GM12875 (cell line): ENCODE measurements at regions not wholly inside any gene's neighbourhood (a gene's known extent, or its start where the extent isn't known, plus 50 kb on each side); places are given as distances from the start of the nearest gene placed in this dataset.

Experiments used
- H3K4me3 ChIP-seq: one replicate; pipeline ENCODE4 v1.5.1; 2011; ENCODE audit warnings: low read depth, low read length, control low read depth
- CTCF ChIP-seq: IDR thresholded peaks from 2 replicates; pipeline ENCODE4 v1.5.1; 2011; ENCODE audit warnings: low read depth, mild to moderate bottlenecking, control low read depth, inconsistent platforms, low read length, moderate library complexity, borderline replicate concordance; ENCODE audit not compliant: insufficient read depth

DNA sequence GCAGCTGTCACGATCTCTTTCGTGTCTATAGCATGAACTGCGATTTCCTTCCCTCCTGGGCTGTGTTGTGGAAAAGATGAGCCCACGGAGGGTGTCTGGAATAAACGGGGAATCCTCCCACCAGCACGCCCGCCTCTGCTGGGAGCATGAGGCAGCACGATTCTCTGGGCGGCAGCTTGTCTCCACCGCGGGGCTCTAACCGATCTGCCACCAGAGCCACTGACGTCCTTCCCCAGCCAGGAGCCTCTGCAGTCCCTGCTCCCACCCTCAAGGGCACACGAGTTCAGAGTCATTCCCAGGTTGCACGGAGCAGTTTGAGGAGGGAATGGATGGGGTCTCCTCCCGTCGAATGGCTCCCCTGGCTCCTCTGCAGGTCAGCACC, 197.6 kb downstream of the DLL1 start:
- no peak for TF ChIP-seq CTCF

DNA sequence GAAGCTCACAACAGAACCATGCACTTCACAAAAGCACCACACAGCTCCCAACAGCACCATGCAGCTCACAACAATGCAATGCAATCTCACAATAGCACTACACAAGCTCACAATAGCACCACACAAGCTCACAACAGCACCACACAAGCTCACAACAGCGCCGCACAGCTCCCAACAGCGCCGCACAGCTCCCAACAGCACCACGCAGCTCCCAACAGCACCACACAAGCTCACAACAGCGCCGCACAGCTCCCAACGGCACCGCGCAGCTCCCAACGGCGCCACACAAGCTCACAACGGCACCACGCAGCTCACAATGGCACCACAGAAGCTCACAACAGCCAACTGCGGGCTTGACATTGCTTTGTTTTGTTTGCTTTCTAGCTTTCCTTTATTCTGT, 198.1 kb downstream of the DLL1 start:
- H3K4me3 ChIP-seq = no peak overlapping the region
- TF ChIP-seq CTCF = no peak

More for the DNA sequence above, 197.6 kb downstream of the DLL1 start:
- H3K4me3 ChIP-seq = no peak overlapping the region

GRCh38 chr6:170091639-170092579, 199.0 kb downstream of the DLL1 start:
- H3K4me3 ChIP-seq = no peak overlapping the region
- TF ChIP-seq CTCF = no peak

DNA sequence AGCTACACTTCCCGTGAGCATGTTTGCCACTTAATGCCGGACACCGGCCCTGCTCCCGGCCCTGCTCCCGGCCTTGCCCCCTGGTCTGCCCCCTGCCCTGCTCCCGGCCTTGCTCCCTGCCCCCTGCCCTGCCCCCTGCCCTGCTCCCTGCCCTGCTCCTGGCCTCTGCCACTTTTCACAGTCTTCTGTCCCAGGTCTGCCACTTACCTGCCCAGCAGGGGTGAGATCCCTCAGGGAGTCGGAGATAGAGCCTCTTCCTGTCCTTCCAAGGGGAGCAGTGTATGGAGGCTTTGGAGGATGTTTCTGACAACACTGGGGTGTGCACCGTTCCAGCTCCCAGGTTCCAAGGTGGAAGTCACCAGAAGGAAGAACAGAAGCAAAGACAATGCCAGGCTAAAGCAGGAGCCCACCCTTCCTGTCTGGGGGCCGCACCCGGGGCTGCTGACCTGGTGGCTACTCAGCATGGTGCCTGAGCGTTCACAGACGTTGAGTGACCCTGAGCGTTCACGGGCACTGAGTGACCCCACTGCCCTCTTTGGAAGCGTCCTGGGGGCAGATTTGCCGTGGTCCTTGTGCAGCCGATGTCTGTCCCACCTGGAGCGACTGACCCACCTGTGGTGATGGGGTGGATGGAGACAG, 199.8 kb downstream of the DLL1 start:
- no peak for TF ChIP-seq CTCF
- H3K4me3 ChIP-seq = no peak overlapping the region

- H3K4me3 ChIP-seq = no peak overlapping the region
- TF ChIP-seq CTCF = no peak
Measured at GRCh38 chr6:170090561-170090960, 200.3 kb downstream of the DLL1 start.

DNA sequence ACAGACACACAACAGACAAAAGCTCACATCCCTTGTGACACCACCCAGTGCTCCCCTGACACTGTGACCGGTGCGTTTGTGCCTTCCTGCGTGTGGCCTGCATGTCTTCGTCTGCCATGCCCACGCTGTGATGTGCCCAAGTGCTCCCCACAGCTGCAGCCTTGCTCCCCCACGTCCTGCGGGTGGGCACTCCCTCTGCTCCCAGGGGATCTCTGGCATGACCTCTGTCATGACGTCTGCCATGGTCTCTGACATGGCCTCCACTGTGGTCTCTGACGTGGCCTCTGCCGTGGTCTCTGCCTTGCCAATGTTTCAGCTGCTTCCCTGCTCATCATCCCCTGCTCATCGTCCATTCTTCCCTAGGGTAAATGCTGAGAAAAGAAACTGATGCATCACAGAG, 200.9 kb downstream of the DLL1 start:
- TF ChIP-seq CTCF = no peak
- H3K4me3 ChIP-seq = no peak overlapping the region

DNA sequence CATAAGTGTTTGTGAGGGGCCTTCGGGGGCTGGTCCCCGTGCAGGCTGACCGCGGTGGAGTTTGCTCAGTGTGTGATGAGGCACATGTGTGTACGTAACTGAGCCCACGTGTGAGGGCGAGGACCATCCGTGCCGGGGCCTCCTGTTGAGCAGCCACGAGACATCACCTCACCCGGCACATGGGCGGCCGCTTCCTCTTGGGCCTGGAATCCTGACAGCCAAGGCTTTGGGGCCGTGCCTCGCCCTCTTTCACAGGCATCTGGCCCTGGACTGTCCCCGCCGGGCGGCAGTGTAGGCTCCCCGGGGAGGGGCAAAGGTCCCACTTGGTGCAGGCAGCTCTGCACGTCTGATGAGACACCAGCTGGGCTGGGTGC, 202.3 kb downstream of the DLL1 start:
- peak overlapping the region; percentile 15 for H3K4me3 ChIP-seq

More for the DNA sequence above, 202.3 kb downstream of the DLL1 start:
- TF ChIP-seq CTCF = no peak
